ENCODE measurements at regions not wholly inside any gene's neighbourhood (a gene's known extent, or its start where the extent isn't known, plus 50 kb on each side); places are given as distances from the start of the nearest gene placed in this dataset.

DNA sequence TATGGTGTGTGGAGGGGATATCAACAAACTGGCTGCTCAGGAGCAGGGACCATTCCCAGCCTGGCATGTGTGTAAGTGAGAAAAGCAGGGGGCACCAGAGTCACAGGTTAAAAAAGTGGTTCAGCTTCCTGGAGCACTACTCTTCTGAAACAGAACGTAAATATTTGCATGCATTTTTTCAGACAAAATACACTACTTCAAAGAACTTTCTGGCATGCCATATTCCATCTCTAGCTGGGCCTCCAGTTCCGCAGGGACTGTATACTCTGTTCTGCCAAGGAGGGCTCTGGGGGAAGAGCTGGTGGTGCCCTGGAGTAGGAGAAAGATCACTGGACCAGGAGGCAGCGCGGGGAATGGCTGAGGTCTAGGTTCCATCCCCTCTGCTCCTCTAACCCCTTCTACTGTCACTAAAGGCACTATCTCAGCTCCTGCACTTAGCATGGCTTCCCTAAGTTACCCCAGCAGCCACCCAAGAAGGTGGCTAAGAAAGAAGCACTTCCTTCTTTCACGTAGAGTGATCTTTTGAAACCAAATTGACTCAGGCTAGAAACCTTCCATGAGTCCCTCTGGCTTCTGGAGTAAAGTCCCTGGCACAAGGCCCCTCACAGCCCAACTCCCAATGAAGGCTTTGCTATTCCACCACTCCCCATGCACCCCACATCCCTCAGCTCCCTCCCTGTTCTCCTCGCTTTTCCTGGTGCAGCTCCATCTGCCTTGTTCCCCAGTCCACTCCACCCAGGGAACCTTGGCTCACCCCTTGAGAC is 57.6 kb upstream of the CABLES1 start:
- peak; percentile 26 for TF ChIP-seq SMC3 (IDR thresholded peaks at IDR 0.05; ENCODE audit: low read depth, low read length)
- TF ChIP-seq, protein P1, sequence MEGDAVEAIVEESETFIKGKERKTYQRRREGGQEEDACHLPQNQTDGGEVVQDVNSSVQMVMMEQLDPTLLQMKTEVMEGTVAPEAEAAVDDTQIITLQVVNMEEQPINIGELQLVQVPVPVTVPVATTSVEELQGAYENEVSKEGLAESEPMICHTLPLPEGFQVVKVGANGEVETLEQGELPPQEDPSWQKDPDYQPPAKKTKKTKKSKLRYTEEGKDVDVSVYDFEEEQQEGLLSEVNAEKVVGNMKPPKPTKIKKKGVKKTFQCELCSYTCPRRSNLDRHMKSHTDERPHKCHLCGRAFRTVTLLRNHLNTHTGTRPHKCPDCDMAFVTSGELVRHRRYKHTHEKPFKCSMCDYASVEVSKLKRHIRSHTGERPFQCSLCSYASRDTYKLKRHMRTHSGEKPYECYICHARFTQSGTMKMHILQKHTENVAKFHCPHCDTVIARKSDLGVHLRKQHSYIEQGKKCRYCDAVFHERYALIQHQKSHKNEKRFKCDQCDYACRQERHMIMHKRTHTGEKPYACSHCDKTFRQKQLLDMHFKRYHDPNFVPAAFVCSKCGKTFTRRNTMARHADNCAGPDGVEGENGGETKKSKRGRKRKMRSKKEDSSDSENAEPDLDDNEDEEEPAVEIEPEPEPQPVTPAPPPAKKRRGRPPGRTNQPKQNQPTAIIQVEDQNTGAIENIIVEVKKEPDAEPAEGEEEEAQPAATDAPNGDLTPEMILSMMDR (conservative IDR thresholded peaks at IDR 0.05; ENCODE audit: low read depth, low read length), result peak; percentile 28; the same call in 1 of the 2 replicates
- no peak for TF ChIP-seq POLR2A (IDR thresholded peaks at IDR 0.05; ENCODE audit: low read depth, low read length)
- TF ChIP-seq, protein P2, sequence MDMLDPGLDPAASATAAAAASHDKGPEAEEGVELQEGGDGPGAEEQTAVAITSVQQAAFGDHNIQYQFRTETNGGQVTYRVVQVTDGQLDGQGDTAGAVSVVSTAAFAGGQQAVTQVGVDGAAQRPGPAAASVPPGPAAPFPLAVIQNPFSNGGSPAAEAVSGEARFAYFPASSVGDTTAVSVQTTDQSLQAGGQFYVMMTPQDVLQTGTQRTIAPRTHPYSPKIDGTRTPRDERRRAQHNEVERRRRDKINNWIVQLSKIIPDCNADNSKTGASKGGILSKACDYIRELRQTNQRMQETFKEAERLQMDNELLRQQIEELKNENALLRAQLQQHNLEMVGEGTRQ (IDR thresholded peaks at IDR 0.05; ENCODE audit: low read depth, low read length), result no peak
- TF ChIP-seq RFX5 (IDR thresholded peaks at IDR 0.05; ENCODE audit: low read depth, low read length), result no peak
- TF ChIP-seq NFE2L2 (IDR thresholded peaks at IDR 0.05; ENCODE audit: low read depth, low read length), result no peak
- no peak for TF ChIP-seq CEBPB (IDR thresholded peaks at IDR 0.05; ENCODE audit: low read depth, low read length)
- no peak for TF ChIP-seq MXI1 (IDR thresholded peaks at IDR 0.05; ENCODE audit: borderline replicate concordance, low read depth, low read length)
- TF ChIP-seq RAD21 (IDR thresholded peaks at IDR 0.05; ENCODE audit: low read length), result peak; percentile 41
- TF ChIP-seq RCOR1 (IDR thresholded peaks at IDR 0.05; ENCODE audit: insufficient replicate concordance, low read length), result no peak
- no peak for TF ChIP-seq FOS (IDR thresholded peaks at IDR 0.05; ENCODE audit: low read depth, low read length)
- no peak for TF ChIP-seq MAFK (IDR thresholded peaks at IDR 0.05; ENCODE audit: low read depth, low read length)
- TF ChIP-seq BHLHE40 (IDR thresholded peaks at IDR 0.05; ENCODE audit: low read depth, low read length), result no peak
- no peak for TF ChIP-seq CHD1 (IDR thresholded peaks at IDR 0.05; ENCODE audit: low read depth, low read length)

All from IMR-90 (cell line).